HepG2 (cell line): ENCODE measurements at regions not wholly inside any gene's neighbourhood (a gene's known extent, or its start where the extent isn't known, plus 50 kb on each side); places are given as distances from the start of the nearest gene placed in this dataset.

Experiments
- ATAC-seq: fragments of 200-7000 bp; cut with Tn5 transposase; 3 replicates; pipeline ENCODE4 v1.9.1; 2020; ENCODE audit warnings: mild to moderate bottlenecking, moderate library complexity
- BruUV-seq: library from RNA; stranded (reverse); fragments of 400-500 nt; replicated peaks from 2 replicates; lab custom pipeline; 2021; lab: Mats Ljungman, UMichigan
- CTCF ChIA-PET: fragments of 300-600 bp; formaldehyde crosslinking; extraction: SDS; loops from one replicate; lab custom pipeline; 2021; ENCODE audit warnings: low total read pairs, inconsistent platforms, low intra/inter-chr PET ratio; lab: Yijun Ruan, JAX
- POLR2A ChIA-PET: fragments of 350-600 bp; sonication (Branson Sonifier 250); formaldehyde crosslinking; loops from one replicate; lab custom pipeline; 2020; ENCODE audit warnings: antibody characterized with exemption, inconsistent platforms; lab: Yijun Ruan, JAX
- DNase-seq: peaks from one replicate; pipeline ENCODE4 v3.0.0-alpha.2; 2015; ENCODE audit warnings: low spot score
- FAIRE-seq: peaks from 3 replicates; lab custom pipeline; 2011; peaks lifted over from hg19 to GRCh38; lab: Jason Lieb, UNC
- H2AFZ ChIP-seq: one replicate; pipeline ENCODE4 v1.6.1; 2011; ENCODE audit warnings: low read length, inconsistent platforms
- H3K27ac ChIP-seq: fragments of 300-600 bp; 3 replicates; pipeline ENCODE4 v1.8.0; 2011; ENCODE audit warnings: mixed run types, mild to moderate bottlenecking, mixed read lengths, low read length, inconsistent platforms; ENCODE audit not compliant: insufficient read depth; ENCODE audit errors: extremely low read length
- H3K27me3 ChIP-seq, 2 experiments: fragments of 200-600 bp in 1 of 2; 2 replicates in 1 of 2; 3 replicates in 1 of 2; pipeline versions ENCODE4 v1.6.0 to v1.8.0; 2011; ENCODE audit warnings: low read length in 2 of 2, mild to moderate bottlenecking in 2 of 2, moderate library complexity in 2 of 2, inconsistent platforms in 1 of 2; ENCODE audit not compliant: insufficient read depth in 2 of 2, control insufficient read depth in 1 of 2
- H3K36me3 ChIP-seq, 2 experiments: fragments of 200-600 bp in 1 of 2; replicated peaks in 1 of 2; 2 replicates in 1 of 2; 3 replicates in 1 of 2; pipeline versions ENCODE4 v1.5.1 to v1.8.0; 2011; ENCODE audit warnings: low read length in 2 of 2, inconsistent platforms in 1 of 2; ENCODE audit not compliant: insufficient read depth in 2 of 2, control insufficient read depth in 1 of 2
- H3K4me1 ChIP-seq: 2 replicates; pipeline ENCODE4 v1.5.1; 2012; ENCODE audit warnings: low read length, inconsistent platforms; ENCODE audit not compliant: insufficient read depth
- H3K4me2 ChIP-seq: 2 replicates; pipeline ENCODE4 v1.6.0; 2011; ENCODE audit warnings: low read depth, low read length, inconsistent platforms
- H3K4me3 ChIP-seq, 3 experiments: fragments of 200-600 bp in 1 of 3; sonication (generic), shearing (Covaris generic) in 1 of 3; replicated peaks in 1 of 3; 2 replicates each; pipeline ENCODE4 v1.5.1; 2011 to 2016; ENCODE audit warnings: low read length in 3 of 3, inconsistent platforms in 2 of 3, low read depth in 2 of 3, mild to moderate bottlenecking in 2 of 3, control low read depth in 1 of 3, mixed read lengths in 1 of 3; ENCODE audit not compliant: insufficient read depth in 1 of 3
- H3K79me2 ChIP-seq: one replicate; pipeline ENCODE4 v1.6.1; 2011; ENCODE audit warnings: low read length, inconsistent platforms; ENCODE audit not compliant: insufficient read depth
- H3K9ac ChIP-seq: 2 replicates; pipeline ENCODE4 v1.6.0; 2011; ENCODE audit warnings: mild to moderate bottlenecking, low read depth, low read length, inconsistent platforms; ENCODE audit not compliant: insufficient read depth
- H3K9me3 ChIP-seq: 2 replicates; pipeline ENCODE4 v1.5.1; 2012; ENCODE audit warnings: mild to moderate bottlenecking, low read length
- H4K20me1 ChIP-seq: 2 replicates; pipeline ENCODE4 v1.6.0; 2011; ENCODE audit warnings: inconsistent platforms, mild to moderate bottlenecking, low read length, moderate library complexity; ENCODE audit not compliant: insufficient read depth
- ELF3 ChIP-seq: IDR thresholded peaks from 2 replicates; pipeline ENCODE4 v1.6.1; 2016; ENCODE audit warnings: missing genetic modification reagents, missing compliant biosample characterization
- EZH2 ChIP-seq: conservative IDR thresholded peaks from 2 replicates; pipeline ENCODE4 v1.6.1; 2012; ENCODE audit warnings: mild to moderate bottlenecking, low read depth, low read length, moderate library complexity
- REST ChIP-seq, 2 experiments: IDR thresholded peaks; 2 replicates each; pipeline ENCODE4 v1.6.1; 2011 to 2012; ENCODE audit warnings: low read length in 2 of 2, borderline replicate concordance in 1 of 2, low read depth in 1 of 2, mild to moderate bottlenecking in 1 of 2, moderate library complexity in 1 of 2
- TEAD3 ChIP-seq: optimal IDR thresholded peaks from 2 replicates; pipeline ENCODE3; 2016; ENCODE audit warnings: borderline replicate concordance
- ZKSCAN8 ChIP-seq: IDR thresholded peaks from 2 replicates; pipeline ENCODE4 v1.6.1; 2016; ENCODE audit warnings: borderline replicate concordance, missing genetic modification reagents, missing compliant biosample characterization
- ZMYM4 ChIP-seq: sonication (generic); formaldehyde crosslinking; IDR thresholded peaks from 2 replicates; pipeline ENCODE4 v1.8.1; 2023; ENCODE audit warnings: mild to moderate bottlenecking, missing genetic modification reagents
- ZNF251 ChIP-seq: sonication (generic); formaldehyde crosslinking; IDR thresholded peaks from 2 replicates; pipeline ENCODE4 v1.9.0; 2021; ENCODE audit warnings: mild to moderate bottlenecking, missing genetic modification reagents
- WGBS: methylation state at CpG from one replicate; pipeline ENCODE4 v1.1.6; 2017; ENCODE audit warnings: low lambda C conversion rate; 5-methylcytosine and 5-hydroxymethylcytosine counted together
- in situ Hi-C: cut with HindIII; loops from 2 replicates; pipeline ENCODE4 v1.10.0; 2017; ENCODE audit warnings: low pct_unique_long_range_greater_than_20kb; ENCODE audit not compliant: extremely low pct_ligation_motif_present
- intact Hi-C: fragments of 100-400 bp; cut with micrococcal nuclease; formaldehyde crosslinking; loops from one replicate; pipeline ENCODE4 v1.10.0; 2022; ENCODE audit not compliant: unreplicated experiment

GRCh38 chr3:187856555-187856954 is 111.3 kb upstream of the BCL6 start:
- Histone ChIP-seq H3K4me1 (peaks cover 16% of the 10 kb centered on the region), H3K4me2 (no peak overlapping the region), H3K9me3 (no peaks in the 10 kb centered on the region), H3K79me2 (no peaks in the 10 kb centered on the region), H3K9ac (no peak overlapping the region), H2AFZ (no peak overlapping the region), H4K20me1 (no peaks in the 10 kb centered on the region), H3K27ac (no peak overlapping the region), H3K36me3 (no peaks in the 10 kb centered on the region), H3K27me3 (no peaks in the 10 kb centered on the region), H3K4me3 (no peak overlapping the region)
- DNase-seq (no peak), FAIRE-seq (no peak), ATAC-seq (no peak)
- in situ Hi-C loops = no loop called here
- intact Hi-C loops = no loop called here
- TF ChIP-seq ELF3 (CRISPR knock-in tag) (no peak), ZKSCAN8 (no peak), EZH2 (no peak), TEAD3 (CRISPR knock-in tag) (no peak), REST (IDR thresholded peaks at IDR 0.05; ENCODE audit: borderline replicate concordance in 1 of 2, low read depth in 1 of 2, low read length in 2 of 2) (no peak), ZMYM4 (CRISPR knock-in tag) (no peak), ZNF251 (CRISPR knock-in tag) (no peak)
- BruUV-seq = no TSS peak
- 44% methylated on average over 2 of the region's 2 CpGs for WGBS
- ChIA-PET POLR2A (interaction anchor here (1.1 kb wide), 1 partner anchor 13 kb away, joined by 3 read pairs; no protein-coding TSS in a partner anchor), CTCF (no interaction called here)
